Lung (tissue), 11 donors: ENCODE measurements at regions not wholly inside any gene's neighbourhood (a gene's known extent, or its start where the extent isn't known, plus 50 kb on each side); places are given as distances from the start of the nearest gene placed in this dataset.

Experiments
- ATAC-seq: fragments of 200-7000 bp; cut with Tn5 transposase; one replicate; pipeline ENCODE4 v1.9.1; 2020; ENCODE audit warnings: moderate number of reproducible peaks; ENCODE audit not compliant: insufficient read depth, low FRiP score
- DNase-seq, 3 donors: peaks; one replicate each; pipeline ENCODE4 v3.0.0-alpha.2; 2013 to 2017
- H3K27ac ChIP-seq, 2 donors: one replicate each; pipeline ENCODE4 v1.5.1; 2013; ENCODE audit warnings: mild to moderate bottlenecking in 2 of 2, moderate library complexity in 2 of 2, control low read depth in 1 of 2, inconsistent platforms in 1 of 2, low read depth in 1 of 2, low read length in 1 of 2
- H3K27me3 ChIP-seq, 3 donors: one replicate each; pipeline ENCODE4 v1.5.1; 2013; ENCODE audit warnings: low read length in 2 of 3; ENCODE audit not compliant: control insufficient read depth in 3 of 3, insufficient read depth in 3 of 3
- H3K36me3 ChIP-seq, 4 donors: one replicate each; pipeline ENCODE4 v1.5.1; 2013; ENCODE audit warnings: low read length in 4 of 4, mild to moderate bottlenecking in 1 of 4, moderate library complexity in 1 of 4; ENCODE audit not compliant: control insufficient read depth in 4 of 4, insufficient read depth in 4 of 4
- H3K4me1 ChIP-seq, 5 donors: one replicate each; pipeline ENCODE4 v1.5.1; 2013; ENCODE audit warnings: low read length in 5 of 5, mild to moderate bottlenecking in 2 of 5, moderate library complexity in 1 of 5; ENCODE audit not compliant: control insufficient read depth in 5 of 5, insufficient read depth in 5 of 5
- H3K4me3 ChIP-seq: one replicate; pipeline ENCODE4 v1.5.1; 2013; ENCODE audit warnings: mild to moderate bottlenecking, control low read depth, moderate library complexity
- H3K9ac ChIP-seq, 2 donors: one replicate each; pipeline ENCODE4 v1.5.1; 2013; ENCODE audit warnings: low read length in 2 of 2, control low read depth in 1 of 2; ENCODE audit not compliant: insufficient read depth in 1 of 2
- H3K9me3 ChIP-seq, 4 donors: one replicate each; pipeline ENCODE4 v1.5.1; 2013; ENCODE audit warnings: low read length in 3 of 4, mild to moderate bottlenecking in 1 of 4, moderate library complexity in 1 of 4; ENCODE audit not compliant: control insufficient read depth in 4 of 4, insufficient read depth in 3 of 4
- CTCF ChIP-seq: IDR thresholded peaks from 2 replicates; pipeline ENCODE4 v1.5.1; 2012; ENCODE audit warnings: mild to moderate bottlenecking; ENCODE audit errors: control extremely low read depth, extremely low read depth
- WGBS, 2 donors: extraction: QIAGEN DNeasy Blood & Tissue Kit; methylation state at CpG; one replicate each; pipeline ENCODE4 v1.1.7; 2013; 5-methylcytosine and 5-hydroxymethylcytosine counted together
- donor health status: control.
- donor health status: control.
- donor health status: Bipolar disorder and iron deficiency.
- donor health status: healthy.
- donor health status: DM: yes; HTN: yes; CAD: no.

GRCh38 chr14:89616852-89617341 is 199.9 kb upstream of the FOXN3 start:
- no peaks in the 10 kb centered on the region for H3K27me3 ChIP-seq
- H3K27ac ChIP-seq, result peak overlapping the region in 1 of 2 donors; percentile 91
- no peak overlapping the region for H3K9ac ChIP-seq
- ATAC-seq, result no peak
- no peak for TF ChIP-seq CTCF
- peaks cover 0 to 33% (median 3%) of the 10 kb centered on the region in 5 donors for H3K4me1 ChIP-seq
- peaks cover 0 to 2% (median 0%) of the 10 kb centered on the region in 4 donors for H3K36me3 ChIP-seq
- no peaks in the 10 kb centered on the region for H3K9me3 ChIP-seq
- no peak overlapping the region for H3K4me3 ChIP-seq
- DNase-seq, result peak; percentile 64 to 84 (median 75)
- 16 to 41% methylated on average over 5 of the region's 5 CpGs for WGBS, 2 donors

- ATAC-seq (no peak), DNase-seq (no peak)
- peaks cover 0 to 2% (median 0%) of the 10 kb centered on the region in 4 donors for H3K36me3 ChIP-seq
- no peak for TF ChIP-seq CTCF
- peaks cover 0 to 33% (median 3%) of the 10 kb centered on the region in 5 donors for H3K4me1 ChIP-seq
- WGBS, 2 donors, result 16 to 41% methylated on average over 2 of the region's 2 CpGs
- H3K27me3 ChIP-seq, result no peaks in the 10 kb centered on the region
- H3K9me3 ChIP-seq, result no peaks in the 10 kb centered on the region
- no peak overlapping the region for H3K4me3 ChIP-seq
- peak overlapping the region in 1 of 2 donors; percentile 68 for H3K27ac ChIP-seq
- no peak overlapping the region for H3K9ac ChIP-seq
Observed at GRCh38 chr14:89616425-89616824, 199.4 kb upstream of the FOXN3 start.

- H3K4me1 ChIP-seq, result peaks cover 0 to 33% (median 3%) of the 10 kb centered on the region in 5 donors
- H3K9ac ChIP-seq, result no peak overlapping the region
- H3K27ac ChIP-seq, result no peak overlapping the region
Observed at GRCh38 chr14:89615421-89615820, 198.4 kb upstream of the FOXN3 start.

More at GRCh38 chr14:89615421-89615820, 198.4 kb upstream of the FOXN3 start:
- H3K27me3 ChIP-seq, result no peaks in the 10 kb centered on the region
- DNase-seq (peak in 1 of 3 donors; percentile 37), ATAC-seq (no peak)
- no peak for TF ChIP-seq CTCF
- H3K36me3 ChIP-seq, result peaks cover 0 to 2% (median 0%) of the 10 kb centered on the region in 4 donors
- H3K4me3 ChIP-seq, result no peak overlapping the region
- no peaks in the 10 kb centered on the region for H3K9me3 ChIP-seq
- WGBS, 2 donors, result 25 to 44% methylated on average over 3 of the region's 3 CpGs
